ENCODE measurements at regions not wholly inside any gene's neighbourhood (a gene's known extent, or its start where the extent isn't known, plus 50 kb on each side); places are given as distances from the start of the nearest gene placed in this dataset.

GRCh38 chr7:36005876-36006275, 147.2 kb upstream of the EEPD1 start:
- ChIA-PET CTCF (interaction anchor here (1.4 kb wide), 1 partner anchor 286 kb away, joined by 4 read pairs; no protein-coding TSS in a partner anchor), POLR2A (no interaction called here)
- no peak for ATAC-seq

DNA sequence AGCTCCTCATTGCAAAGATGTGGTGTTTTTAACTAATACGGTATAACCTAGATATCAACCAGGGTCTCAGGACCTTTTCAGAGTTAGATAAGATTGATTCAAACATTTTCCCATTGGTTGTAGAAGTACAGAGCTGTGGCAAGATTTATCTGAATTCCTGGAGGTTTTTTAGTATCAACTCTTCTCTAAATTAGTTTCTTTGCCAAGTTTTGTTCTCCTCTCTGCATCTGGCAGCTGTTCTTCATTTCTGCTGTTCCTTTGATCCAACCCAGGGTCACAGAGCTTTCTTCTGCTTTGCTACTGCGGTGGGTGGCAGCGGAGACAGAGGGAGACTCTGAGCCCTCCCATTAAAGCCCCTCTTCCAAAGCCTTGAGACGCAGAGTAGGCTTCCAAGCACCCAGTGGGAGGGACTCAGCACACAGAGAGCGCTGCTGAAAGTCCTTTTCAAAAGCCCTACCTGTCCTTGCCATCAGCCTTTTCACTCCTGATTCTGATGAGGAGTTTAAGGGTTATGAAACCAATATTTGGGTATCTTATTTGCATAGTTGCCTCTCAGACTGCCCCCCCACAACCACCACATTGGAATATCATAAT, 146.3 kb upstream of the EEPD1 start:
- ChIA-PET CTCF (interaction anchor here (0.8 to 1.4 kb wide), 2 partner anchors 36 to 285 kb away, joined by 3 to 4 read pairs; no protein-coding TSS in a partner anchor), RAD21 (ENCODE audit: unreplicated experiment) (no interaction called here), POLR2A (no interaction called here), SMC1A (ENCODE audit: uncharacterized antibody, unreplicated experiment) (no interaction called here)
- intact Hi-C loops (cut with micrococcal nuclease; ENCODE audit: unreplicated experiment) = no loop called here
- Histone ChIP-seq H3K36me3 (ENCODE audit: control insufficient read depth in 2 of 2, insufficient read depth in 2 of 2, low read length in 1 of 2) (no peaks in the 10 kb centered on the region), H3K9me3 (replicated peaks; ENCODE audit: control insufficient read depth, insufficient read depth, low read length) (no peaks in the 10 kb centered on the region), H3K4me1 (ENCODE audit: control insufficient read depth, insufficient read depth, low read length) (no peaks in the 10 kb centered on the region), H3K27me3 (replicated peaks in 1 of 2; ENCODE audit: control insufficient read depth in 2 of 2, insufficient read depth in 2 of 2, low read length in 1 of 2) (peaks cover 0 to 3% of the 10 kb centered on the region in 2 experiments; a peak in 2 of 4 replicates), H4K20me1 (ENCODE audit: control insufficient read depth, insufficient read depth) (no peaks in the 10 kb centered on the region), H3K9ac (ENCODE audit: control insufficient read depth, insufficient read depth, low read length) (no peak overlapping the region), H3K4me2 (ENCODE audit: control insufficient read depth, insufficient read depth) (no peak overlapping the region), H2AFZ (ENCODE audit: control insufficient read depth, low read depth, low read length) (no peak overlapping the region), H3K27ac (ENCODE audit: control insufficient read depth, insufficient read depth) (no peak overlapping the region), H3K4me3 (no peak overlapping the region), H3K79me2 (ENCODE audit: control insufficient read depth, insufficient read depth, low read length) (no peaks in the 10 kb centered on the region)
- FAIRE-seq (no peak), DNase-seq (ENCODE audit: low read depth, low spot score) (no peak), ATAC-seq (no peak)
- in situ Hi-C loops (cut with MboI) = no loop called here
- TF ChIP-seq TCF3 (IDR thresholded peaks at IDR 0.05; ENCODE audit: borderline replicate concordance, insufficient read depth, low read depth, low read length) (no peak), SPI1 (IDR thresholded peaks at IDR 0.05; ENCODE audit: borderline replicate concordance, insufficient read depth, low read depth, low read length) (no peak), SMAD5 (IDR thresholded peaks at IDR 0.05; ENCODE audit: low read depth) (no peak), FOXM1 (IDR thresholded peaks at IDR 0.05; ENCODE audit: low read depth, low read length) (no peak), CBFB (IDR thresholded peaks at IDR 0.05; ENCODE audit: low read depth) (no peak), HSF1 (IDR thresholded peaks at IDR 0.05; ENCODE audit: low read depth, low read length) (no peak)
- TF ChIP-seq, protein P1, sequence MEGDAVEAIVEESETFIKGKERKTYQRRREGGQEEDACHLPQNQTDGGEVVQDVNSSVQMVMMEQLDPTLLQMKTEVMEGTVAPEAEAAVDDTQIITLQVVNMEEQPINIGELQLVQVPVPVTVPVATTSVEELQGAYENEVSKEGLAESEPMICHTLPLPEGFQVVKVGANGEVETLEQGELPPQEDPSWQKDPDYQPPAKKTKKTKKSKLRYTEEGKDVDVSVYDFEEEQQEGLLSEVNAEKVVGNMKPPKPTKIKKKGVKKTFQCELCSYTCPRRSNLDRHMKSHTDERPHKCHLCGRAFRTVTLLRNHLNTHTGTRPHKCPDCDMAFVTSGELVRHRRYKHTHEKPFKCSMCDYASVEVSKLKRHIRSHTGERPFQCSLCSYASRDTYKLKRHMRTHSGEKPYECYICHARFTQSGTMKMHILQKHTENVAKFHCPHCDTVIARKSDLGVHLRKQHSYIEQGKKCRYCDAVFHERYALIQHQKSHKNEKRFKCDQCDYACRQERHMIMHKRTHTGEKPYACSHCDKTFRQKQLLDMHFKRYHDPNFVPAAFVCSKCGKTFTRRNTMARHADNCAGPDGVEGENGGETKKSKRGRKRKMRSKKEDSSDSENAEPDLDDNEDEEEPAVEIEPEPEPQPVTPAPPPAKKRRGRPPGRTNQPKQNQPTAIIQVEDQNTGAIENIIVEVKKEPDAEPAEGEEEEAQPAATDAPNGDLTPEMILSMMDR (IDR thresholded peaks at IDR 0.05 in 2 of 3, conservative IDR thresholded peaks at IDR 0.05 in 1 of 3; ENCODE audit: control insufficient read depth in 2 of 3, extremely low read depth in 1 of 3, insufficient read depth in 1 of 3, low read depth in 3 of 3, low read length in 3 of 3) = no peak
- BruUV-seq (replicated peaks) = no TSS peak
- 20% methylated on average over 5 of the region's 5 CpGs for WGBS (ENCODE audit: insufficient coverage, insufficient replicate concordance, low lambda C conversion rate, missing lambda C conversion rate)

More at GRCh38 chr7:36005876-36006275, 147.2 kb upstream of the EEPD1 start:
- no peak overlapping the region for H3K4me2 ChIP-seq (ENCODE audit: control insufficient read depth, insufficient read depth)
- SMC1A ChIA-PET (ENCODE audit: uncharacterized antibody, unreplicated experiment) = no interaction called here
- no peak for FAIRE-seq
- no TSS peak for BruUV-seq (replicated peaks)
- H3K9ac ChIP-seq (ENCODE audit: control insufficient read depth, insufficient read depth, low read length) = no peak overlapping the region
- H3K4me1 ChIP-seq (ENCODE audit: control insufficient read depth, insufficient read depth, low read length) = no peaks in the 10 kb centered on the region
- no peak for DNase-seq (ENCODE audit: low read depth, low spot score)
- H4K20me1 ChIP-seq (ENCODE audit: control insufficient read depth, insufficient read depth) = no peaks in the 10 kb centered on the region
- H3K4me3 ChIP-seq = no peak overlapping the region
- no peaks in the 10 kb centered on the region for H3K9me3 ChIP-seq (replicated peaks; ENCODE audit: control insufficient read depth, insufficient read depth, low read length)
- H3K36me3 ChIP-seq (ENCODE audit: control insufficient read depth in 2 of 2, insufficient read depth in 2 of 2, low read length in 1 of 2) = no peaks in the 10 kb centered on the region
- no peaks in the 10 kb centered on the region for H3K79me2 ChIP-seq (ENCODE audit: control insufficient read depth, insufficient read depth, low read length)
- in situ Hi-C loops (cut with MboI) = no loop called here
- no peak for TF ChIP-seq NFYB (IDR thresholded peaks at IDR 0.05; ENCODE audit: insufficient read depth, low read depth, low read length)
- TF ChIP-seq, protein P1 (IDR thresholded peaks at IDR 0.05 in 2 of 3, conservative IDR thresholded peaks at IDR 0.05 in 1 of 3; ENCODE audit: control insufficient read depth in 2 of 3, extremely low read depth in 1 of 3, insufficient read depth in 1 of 3, low read depth in 3 of 3, low read length in 3 of 3) = no peak
- H2AFZ ChIP-seq (ENCODE audit: control insufficient read depth, low read depth, low read length) = no peak overlapping the region
- H3K27ac ChIP-seq (ENCODE audit: control insufficient read depth, insufficient read depth) = no peak overlapping the region
- intact Hi-C loops (cut with micrococcal nuclease; ENCODE audit: unreplicated experiment) = no loop called here
- RAD21 ChIA-PET (ENCODE audit: unreplicated experiment) = no interaction called here
- H3K27me3 ChIP-seq (replicated peaks in 1 of 2; ENCODE audit: control insufficient read depth in 2 of 2, insufficient read depth in 2 of 2, low read length in 1 of 2) = peaks cover 0 to 3% of the 10 kb centered on the region in 2 experiments; a peak in 2 of 4 replicates
